GM18867 (cell line): ENCODE measurements at regions not wholly inside any gene's neighbourhood (a gene's known extent, or its start where the extent isn't known, plus 50 kb on each side); places are given as distances from the start of the nearest gene placed in this dataset.
"Not testable (repeated sequence)": the region's sequence is repeated elsewhere in the genome, so short reads cannot be mapped to it uniquely, and the experiment has no call there.

ENCODE experiments used
- ATAC-seq: cut with Tn5 transposase; IDR thresholded peaks from one replicate; pipeline ENCODE4 v1.9.1; 2021; ENCODE audit warnings: mild to moderate bottlenecking, moderate library complexity; ENCODE audit not compliant: unreplicated experiment

DNA sequence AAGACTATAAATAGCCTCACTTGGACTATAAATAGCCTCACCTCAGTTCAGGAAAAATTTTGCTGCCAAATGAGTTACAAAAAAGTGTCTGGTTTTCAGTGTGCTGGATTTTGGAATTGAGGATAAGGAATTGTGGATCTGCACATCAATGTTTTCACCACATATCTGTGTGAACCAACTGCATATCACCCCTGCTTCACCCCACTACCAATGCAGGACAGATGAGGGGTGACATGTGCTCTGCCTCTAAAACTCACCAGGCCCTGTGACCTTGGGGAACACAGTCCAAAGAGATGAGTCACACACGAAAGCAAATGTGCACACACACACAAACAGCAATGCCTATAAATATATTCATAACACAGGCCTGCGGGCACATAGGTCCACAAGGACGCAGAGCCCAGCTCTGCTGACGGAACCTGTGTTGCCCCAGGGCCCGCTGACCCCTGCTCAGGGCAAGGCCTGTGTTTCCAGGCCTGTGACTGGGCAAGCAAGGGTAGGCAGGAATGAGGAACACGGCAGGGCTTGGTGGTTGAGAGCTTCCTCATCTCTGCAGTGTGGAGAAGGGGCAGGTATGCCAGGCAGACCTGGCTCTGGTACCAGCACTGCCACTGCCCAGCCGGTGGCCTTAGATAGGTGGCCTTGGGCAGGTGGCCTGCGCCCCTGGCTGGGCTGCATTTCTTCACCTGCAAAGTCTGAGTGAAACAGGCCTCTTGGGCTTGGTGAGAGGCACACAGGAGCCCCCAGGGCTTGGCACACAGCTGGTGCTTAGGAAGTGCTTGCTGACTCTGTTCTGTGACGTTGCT is 82.4 kb downstream of the ARL6IP4 start:
- ATAC-seq = no peak

DNA sequence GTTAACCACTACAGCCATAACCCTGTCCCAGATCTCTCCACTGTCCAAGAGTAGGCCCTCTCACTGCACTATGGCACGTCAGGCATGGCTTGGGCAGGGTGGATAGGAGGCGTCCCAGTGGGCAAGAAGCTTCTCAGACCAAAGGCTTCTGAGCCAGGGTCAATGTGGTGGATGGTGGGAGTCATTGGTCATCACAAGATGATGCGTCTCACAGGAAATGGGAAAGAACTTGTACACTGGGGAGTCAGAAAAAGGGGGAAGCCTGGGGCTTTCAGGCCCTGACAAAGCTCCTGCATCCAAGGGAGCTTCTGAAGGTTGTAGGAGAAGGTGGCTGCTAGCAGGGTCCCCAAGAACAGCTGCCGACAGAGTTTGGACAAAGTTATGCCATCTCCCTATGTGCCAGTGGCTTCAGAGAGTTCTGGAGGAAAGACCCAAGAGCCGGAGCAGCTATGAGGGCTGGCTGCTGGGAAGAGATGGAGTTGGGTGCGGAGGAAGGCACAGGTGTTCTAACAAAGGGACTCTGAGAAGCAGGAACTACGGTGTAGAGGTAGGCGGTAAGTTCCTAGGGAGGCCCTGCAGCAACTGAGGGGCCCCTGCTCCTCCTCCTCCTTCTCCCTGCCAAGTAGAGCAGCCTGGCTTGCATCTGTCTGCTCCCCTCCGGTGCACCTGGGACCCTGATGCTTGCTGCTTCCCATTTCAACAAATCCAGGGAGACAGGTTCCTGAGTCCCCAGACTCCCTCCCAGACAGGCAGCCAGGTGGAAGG is 81.1 kb downstream of the ARL6IP4 start:
- ATAC-seq = no peak

DNA sequence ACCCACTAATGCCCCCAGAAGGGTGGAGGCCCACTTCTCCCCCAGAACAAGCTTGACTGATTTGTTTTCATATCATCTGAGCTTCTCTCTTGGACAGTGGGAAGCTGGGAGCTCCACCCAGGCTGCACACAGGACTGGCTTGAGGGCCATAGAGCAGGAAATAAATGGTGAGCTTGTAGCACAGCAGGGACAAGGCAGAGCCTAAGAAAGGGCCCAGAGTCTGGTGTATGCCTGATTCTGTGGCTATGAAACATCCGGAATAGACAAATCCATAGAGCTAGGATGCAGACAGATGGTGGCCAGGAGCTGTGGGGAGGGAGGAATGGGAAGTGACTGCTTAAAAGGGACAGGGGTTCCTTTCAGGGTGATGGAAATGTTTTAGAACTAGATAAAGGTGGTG is 79.0 kb downstream of the ARL6IP4 start:
- ATAC-seq = no peak

DNA sequence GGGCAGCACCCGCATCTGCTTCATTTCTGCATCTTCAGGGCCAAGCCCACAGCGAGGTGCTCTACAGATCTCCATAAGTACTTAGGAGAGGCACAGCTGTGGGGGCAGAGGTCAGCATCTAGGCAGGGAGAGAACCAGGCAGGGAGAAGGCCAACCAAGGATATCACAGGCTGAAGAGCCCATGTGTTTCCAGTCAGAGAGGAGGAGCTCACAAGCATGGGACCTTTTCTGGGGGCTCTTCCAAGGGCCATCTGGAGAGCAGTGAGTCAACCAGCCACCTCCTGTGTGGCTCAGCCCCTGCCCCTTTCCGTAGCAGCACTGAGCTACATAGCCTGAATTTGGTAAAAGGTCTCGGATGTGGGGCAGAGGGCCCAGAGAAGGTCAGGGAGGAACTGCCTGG is 78.5 kb downstream of the ARL6IP4 start:
- no peak for ATAC-seq

DNA sequence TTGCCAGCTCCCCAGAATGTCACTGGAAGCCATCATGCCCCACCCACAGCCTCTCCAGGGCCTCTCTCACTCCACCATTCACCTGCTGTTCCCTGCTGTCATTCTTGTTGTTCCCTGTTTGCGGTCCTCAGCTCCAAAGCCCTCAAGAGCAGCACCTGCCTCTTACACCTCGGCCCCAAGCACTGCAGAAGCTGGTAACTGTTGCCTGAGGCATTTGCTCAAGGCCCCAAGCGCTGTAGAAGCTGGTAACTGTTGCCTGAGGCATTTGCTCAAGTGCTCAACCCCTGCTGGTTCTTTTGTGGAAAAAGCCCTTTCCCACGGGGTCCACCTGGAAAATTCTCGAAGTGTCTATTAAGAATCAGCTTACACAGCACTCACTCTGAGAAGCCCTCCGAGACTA is 78.0 kb downstream of the ARL6IP4 start:
- no peak for ATAC-seq

DNA sequence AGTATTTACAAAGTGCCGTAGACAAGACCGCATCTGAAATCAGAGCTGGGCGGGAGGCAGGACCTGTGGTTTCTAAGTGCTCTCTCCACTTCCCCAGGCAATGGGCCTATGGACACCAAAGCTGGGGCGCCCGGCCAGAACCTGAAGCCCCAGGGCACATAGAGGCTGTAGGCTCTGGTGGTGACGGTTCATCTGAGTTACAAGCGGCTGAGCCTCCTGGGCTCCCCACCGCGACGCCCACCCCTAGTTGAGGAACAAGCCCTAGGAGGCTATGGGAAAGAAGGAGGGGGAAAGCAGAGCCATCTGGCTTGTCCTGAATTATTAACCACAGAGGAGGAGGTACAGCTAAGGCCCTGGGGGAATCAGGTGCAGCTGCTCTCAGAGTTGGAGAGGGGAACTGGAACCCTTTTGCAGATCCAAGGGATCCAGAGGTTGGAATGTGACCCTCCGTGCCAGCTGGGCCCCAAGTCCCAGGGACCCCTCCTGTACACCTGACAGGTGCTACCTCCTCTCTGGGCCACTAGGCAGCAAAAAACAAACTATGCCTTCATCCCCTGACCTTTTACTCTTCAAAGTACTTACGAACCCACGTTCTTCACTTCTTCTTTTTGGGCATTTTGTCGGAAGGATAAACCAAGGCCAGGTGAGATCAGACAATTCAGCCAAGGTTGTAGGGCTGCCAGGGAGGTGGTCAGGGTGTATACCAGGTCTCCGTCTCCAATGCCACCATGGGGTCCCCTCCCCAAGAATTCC is 77.2 kb downstream of the ARL6IP4 start:
- ATAC-seq = no peak

DNA sequence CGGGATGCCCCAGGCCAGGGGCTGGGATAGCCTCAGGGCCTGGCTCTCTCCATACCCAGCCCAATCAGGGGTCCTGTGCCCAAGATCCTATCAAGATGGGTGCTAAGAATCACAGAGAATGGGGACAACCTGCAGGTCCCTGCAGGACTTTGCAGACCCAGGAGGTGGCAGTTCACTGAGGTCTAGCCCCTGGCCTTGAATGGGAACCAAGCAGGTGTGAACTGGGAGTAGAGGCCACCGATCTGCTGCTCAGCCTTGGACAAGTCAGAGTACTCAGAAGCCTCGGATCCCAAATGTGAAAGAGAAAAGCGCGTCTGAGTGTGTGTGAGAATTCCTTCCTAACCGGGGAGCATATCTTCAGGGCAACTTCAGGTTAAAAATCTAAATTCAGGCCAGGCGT is 76.2 kb downstream of the ARL6IP4 start:
- no peak for ATAC-seq

DNA sequence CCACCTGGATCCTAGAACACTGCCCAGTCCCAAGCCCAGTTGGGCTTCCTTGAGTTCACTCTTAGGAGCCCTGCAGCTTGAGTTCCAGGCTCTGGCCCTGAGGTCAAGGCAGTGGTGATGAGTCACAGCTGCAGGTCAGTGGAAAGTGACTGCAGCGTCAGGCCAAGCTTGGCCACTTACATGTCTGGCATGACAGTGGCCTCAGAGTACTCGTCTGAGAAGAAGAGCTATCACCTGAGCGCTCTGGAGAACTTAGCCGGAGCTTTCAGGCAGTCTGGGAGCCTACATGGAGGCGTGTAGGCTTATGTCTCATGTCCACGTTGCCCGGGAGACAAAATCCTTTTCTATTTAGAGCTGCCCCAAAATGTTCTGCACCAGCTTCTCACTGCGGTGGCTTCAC is 75.6 kb downstream of the ARL6IP4 start:
- no peak for ATAC-seq

DNA sequence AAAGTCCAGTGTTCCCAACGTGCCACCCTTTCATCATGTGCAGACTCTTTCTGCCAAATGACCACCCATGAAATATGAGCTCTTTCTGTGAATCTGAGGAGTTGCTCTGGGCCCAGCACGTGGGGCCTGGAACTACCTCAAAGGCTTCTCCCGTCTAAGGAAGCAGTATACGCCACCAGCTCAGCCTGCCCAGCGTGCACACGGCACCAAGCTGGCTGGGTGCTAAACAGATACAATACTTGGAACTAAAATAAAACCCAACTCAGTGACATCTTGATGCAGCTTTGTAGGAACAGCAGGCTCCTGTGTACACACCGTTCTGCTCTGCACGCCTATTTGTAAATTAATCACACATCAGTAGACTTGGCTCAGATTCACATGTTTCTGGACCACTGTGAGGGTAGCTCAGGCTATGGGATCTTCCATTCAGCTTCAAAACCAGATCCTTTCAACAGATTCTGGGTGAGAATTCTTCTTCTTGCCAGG is 74.8 kb downstream of the ARL6IP4 start:
- ATAC-seq = no peak

DNA sequence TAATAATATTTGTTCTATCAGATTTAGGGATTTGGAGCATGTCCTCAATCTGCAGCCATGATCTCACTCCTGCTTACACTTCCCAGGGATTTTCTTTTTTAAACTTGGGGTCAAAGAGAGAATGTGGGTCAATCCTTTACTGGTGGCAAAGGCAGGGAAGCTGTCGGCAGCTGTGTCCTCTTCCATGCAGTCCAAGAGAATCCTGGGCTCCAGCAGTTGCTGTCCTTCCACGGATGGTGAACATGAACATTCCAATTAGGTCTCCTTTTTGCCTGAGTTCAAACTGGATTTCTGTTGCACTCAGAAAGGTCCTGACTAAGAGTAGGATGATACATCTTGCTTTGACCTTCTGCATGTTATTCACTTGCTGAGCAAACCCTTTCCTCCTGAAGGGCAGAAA is 73.9 kb downstream of the ARL6IP4 start:
- no peak for ATAC-seq

DNA sequence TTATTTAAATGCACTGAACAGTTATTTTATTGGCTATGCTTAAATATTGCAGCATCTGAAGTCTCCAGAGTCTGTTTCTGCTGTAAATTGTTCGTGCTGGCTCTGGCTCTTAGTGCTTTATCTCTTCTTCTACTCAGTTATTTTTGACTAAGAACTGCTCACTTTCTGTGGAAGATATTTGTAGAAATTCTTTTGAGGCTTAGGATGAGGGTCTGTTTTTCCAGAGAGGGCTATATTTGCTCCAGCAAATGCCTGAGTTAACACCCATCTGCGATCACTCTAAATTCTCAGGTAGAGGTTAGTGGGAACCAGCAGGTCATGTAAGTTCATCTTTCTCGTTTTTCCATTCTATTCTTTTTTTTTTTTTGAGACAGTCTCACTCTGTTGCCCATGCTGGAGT is 71.1 kb downstream of the ARL6IP4 start:
- ATAC-seq = no peak

DNA sequence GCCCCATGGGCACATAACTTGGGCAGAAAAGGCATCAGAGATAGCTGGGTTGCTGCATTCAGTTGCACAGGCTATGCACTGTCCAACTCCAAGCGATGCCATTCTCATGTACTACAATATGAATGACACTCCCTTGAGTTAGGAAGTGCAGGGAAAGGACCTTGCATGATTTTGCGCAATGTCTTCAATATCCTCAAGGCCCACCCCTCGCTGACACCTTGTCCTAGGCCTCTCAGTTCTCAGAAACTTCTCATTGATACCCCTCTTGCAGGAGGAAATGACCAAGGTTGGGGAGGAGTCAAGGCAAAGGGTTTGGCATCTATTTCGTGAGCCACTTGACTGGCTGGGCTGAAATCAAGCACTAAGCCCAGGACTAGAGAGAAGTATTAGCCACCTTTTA is 70.4 kb downstream of the ARL6IP4 start:
- ATAC-seq = no peak

DNA sequence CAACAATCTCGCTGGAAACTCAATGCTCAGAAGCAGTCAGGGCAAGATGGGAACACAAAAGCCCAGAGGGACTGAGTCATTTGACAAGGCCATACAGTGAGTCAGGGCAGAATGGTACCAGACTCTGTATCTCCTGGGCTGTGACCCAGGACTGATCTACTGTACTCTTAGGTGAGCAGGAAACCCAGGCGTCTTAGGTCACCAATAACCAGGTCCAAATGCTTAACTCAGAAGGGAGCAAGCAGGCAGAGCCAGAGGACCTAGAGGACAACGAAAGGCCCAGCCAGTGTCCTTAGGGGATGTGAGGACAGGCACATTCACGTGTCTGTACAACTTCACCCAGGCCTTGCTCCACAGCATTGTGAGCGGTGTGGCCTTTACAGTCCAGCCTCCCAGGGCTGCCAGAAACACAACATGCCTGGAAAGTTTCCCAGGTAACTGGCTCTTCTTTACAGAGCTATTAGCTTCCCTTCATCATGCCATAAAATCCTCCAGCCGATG is 69.9 kb downstream of the ARL6IP4 start:
- no peak for ATAC-seq

DNA sequence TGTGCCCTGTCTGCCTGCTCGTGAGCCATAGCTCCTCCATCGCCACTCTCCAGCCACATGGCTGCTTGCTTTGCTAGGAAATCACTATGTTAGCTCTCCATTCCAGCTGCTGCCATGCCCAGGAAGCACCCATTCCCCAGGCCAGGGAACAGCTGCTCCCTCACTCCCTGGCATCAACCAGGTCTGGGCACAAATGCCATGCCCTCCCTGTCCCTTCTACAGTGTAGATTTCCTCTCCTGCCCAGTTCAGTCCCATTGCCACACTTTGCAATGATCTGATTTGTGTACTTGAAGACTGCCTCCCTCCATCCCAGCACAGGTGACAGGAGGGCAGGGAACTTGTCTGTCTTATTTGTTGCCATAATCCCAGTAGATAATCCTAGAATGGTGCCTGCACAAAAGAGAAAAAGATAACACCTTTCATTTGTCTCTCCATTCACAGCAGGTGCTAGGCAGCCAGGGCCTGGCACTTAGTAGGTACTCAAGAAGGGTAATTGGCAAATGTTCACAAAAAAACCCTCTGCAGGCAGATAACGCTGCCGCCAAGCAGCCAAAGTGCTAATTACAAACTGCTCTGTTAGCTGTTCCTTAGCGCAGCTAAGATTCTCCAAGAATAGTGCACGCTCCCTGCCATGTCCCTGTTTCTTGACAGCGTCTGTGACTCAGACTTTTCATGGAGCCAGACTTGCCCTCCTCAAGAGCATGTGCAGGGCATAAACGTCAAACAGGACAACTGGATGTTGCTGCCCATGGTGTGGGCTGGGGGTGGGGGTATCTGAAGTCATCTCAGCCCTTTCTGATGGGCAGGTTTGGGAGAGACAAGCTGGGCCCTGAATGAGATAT is 69.1 kb downstream of the ARL6IP4 start:
- ATAC-seq = no peak

DNA sequence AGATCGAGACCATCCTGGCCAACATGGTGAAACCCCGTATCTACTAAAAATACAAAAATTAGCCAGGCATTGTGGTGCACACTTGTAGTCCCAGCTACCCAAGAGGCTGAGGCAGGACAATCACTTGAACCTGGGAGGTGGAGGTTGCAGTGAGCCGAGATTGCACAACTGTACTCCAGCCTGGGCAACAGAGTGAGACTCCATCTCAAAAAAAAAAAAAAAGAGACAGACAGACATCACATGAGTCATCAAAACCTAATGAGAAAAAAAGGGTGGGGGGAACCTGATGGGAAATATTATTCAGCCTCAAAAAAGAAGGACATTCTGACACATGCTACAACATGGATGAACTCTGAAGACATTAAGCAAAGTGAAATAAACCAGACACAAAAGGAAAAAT is 67.4 kb downstream of the ARL6IP4 start:
- not testable (repeated sequence) for ATAC-seq

DNA sequence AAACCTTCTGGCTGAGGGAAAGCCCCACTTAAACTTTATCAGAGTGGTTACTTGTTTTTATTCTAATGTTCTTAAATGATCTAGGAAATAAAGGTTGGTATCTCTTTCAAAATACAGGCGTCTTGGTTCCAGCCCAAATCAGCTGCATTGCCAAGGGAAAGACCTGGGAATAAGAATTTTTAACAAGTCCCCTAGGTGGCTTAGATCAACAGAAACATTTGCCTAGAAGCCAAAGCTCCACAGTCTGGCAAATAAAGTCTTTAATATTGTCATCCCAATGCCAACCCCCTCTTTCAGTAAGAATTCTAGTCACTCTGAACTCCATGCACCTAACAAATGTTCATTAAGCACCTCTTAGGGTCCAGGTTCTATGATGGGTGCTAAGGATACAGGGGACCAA is 66.8 kb downstream of the ARL6IP4 start:
- ATAC-seq = no peak

DNA sequence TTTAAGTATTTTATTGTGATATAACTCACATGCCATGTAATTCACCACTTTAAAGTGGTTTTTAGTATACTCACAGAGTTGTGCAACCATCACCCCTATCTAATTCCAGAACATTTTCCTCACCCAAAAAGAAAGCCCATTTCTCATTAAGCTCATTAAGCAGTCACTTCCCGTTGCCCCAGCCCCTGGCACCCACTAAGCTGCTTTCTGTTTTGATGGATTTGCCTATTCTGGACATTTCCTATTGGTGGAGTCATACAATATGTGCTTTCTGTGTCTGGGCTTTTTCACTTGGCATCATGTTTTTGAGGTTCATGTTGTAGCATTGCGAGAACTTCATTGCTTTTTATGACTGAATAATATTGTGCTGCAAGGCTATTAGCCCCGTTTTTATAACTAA is 66.0 kb downstream of the ARL6IP4 start:
- ATAC-seq = no peak

DNA sequence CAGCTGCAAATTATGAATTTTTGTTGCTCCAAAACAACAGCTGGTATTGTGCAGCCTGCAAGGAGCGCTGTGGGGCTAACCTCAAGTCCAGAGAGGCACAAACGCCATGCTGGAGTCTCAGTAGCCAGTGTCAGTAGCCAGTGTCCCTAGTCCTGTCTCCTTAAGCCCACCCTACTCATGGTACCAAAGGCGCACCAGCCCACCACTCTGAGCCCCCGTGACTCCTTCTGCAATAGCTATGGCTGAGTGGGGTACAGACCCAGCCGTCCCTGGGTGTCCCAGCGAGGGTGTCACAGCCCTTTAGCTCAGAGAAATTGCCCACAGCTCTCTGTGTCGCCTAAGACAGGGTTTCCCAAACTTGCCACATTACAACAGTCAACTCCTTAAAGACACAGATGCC is 65.2 kb downstream of the ARL6IP4 start:
- no peak for ATAC-seq

DNA sequence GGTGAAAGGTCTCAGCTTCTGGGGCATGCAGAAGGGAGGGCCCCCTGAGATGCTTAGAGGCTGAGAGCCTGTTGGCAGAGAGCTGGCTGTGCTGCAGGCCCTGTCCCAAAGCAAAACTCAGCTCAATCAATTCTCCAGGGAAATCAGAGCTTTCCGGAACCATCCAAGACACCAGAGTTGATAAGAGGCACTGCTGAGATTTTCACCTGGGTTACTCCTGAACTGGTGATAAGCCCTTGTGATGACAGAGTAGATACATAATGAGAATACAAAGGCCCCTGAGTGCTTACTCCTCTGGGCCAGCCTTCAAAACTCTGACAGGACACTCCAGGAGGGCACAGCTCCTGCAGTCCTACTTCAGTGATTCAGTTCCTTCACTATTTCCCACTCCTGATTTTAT is 63.9 kb downstream of the ARL6IP4 start:
- ATAC-seq = no peak

DNA sequence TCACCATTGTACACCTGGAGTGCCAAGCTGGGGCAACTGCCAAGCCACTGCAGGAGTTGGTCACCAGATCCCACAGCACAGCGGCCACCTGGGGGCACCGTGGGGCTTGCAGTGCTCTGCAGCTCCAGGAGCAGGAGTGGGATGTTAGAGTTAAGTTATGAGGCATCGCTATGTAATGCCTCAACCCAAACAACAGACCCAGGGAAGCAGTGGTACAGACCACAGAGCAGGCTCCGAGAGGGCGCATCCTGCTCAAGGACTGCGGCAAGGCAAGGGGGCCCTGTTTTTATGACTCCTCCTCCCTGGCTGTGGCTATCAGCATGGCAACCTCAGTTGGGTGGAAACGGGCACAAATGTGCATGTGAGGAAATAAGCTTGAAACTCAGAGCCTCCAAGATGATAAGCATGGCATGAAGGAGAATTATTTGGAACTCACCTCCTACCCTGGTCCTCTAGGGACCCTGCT is 63.1 kb downstream of the ARL6IP4 start:
- no peak for ATAC-seq
